A549 (cell line): ENCODE measurements at regions not wholly inside any gene's neighbourhood (a gene's known extent, or its start where the extent isn't known, plus 50 kb on each side); places are given as distances from the start of the nearest gene placed in this dataset.
"Not testable (repeated sequence)": the region's sequence is repeated elsewhere in the genome, so short reads cannot be mapped to it uniquely, and the experiment has no call there.

ENCODE experiments used
- ATAC-seq, 2 experiments: fragments of 200-7000 bp in 1 of 2; fragments of >200 bp in 1 of 2; cut with Nextera tagmentation in 1 of 2; cut with Tn5 transposase in 1 of 2; 3 replicates each; pipeline versions ENCODE4 v1.8.0 to v1.9.1; 2018 to 2020; ENCODE audit warnings: mild to moderate bottlenecking in 1 of 2, moderate library complexity in 1 of 2
- CTCF ChIA-PET: fragments of 300-600 bp; sonication (Branson Sonifier 250); formaldehyde crosslinking; extraction: SDS; loops from one replicate; lab custom pipeline; 2021; ENCODE audit warnings: antibody characterized with exemption, inconsistent platforms; lab: Yijun Ruan, JAX
- POLR2A ChIA-PET: fragments of 350-600 bp; formaldehyde crosslinking; extraction: SDS; loops from one replicate; lab custom pipeline; 2021; ENCODE audit warnings: antibody characterized with exemption, inconsistent platforms; lab: Yijun Ruan, JAX
- DNase-seq, 2 experiments: peaks; one replicate each; pipeline versions ENCODE4 v3.0.0 to v3.0.0-alpha.2; 2011 to 2016; ENCODE audit warnings: low read depth in 1 of 2, low spot score in 1 of 2
- FAIRE-seq: peaks from 2 replicates; lab custom pipeline; 2011; peaks lifted over from hg19 to GRCh38; lab: Jason Lieb, UNC
- H3K27ac ChIP-seq, 2 experiments: fragments of >200 bp; sonication (Bioruptor Twin); formaldehyde crosslinking; 3 replicates each; pipeline ENCODE4 v1.5.1; 2016 to 2017
- H3K4me1 ChIP-seq: fragments of >200 bp; sonication (Bioruptor Twin); formaldehyde crosslinking; 3 replicates; pipeline ENCODE4 v1.6.1; 2016
- H3K4me2 ChIP-seq: fragments of >200 bp; sonication (Bioruptor Twin); formaldehyde crosslinking; 3 replicates; pipeline ENCODE4 v1.6.1; 2016
- H3K4me3 ChIP-seq: fragments of >200 bp; sonication (Bioruptor Twin); formaldehyde crosslinking; 3 replicates; pipeline ENCODE4 v1.5.1; 2016
- H3K9me3 ChIP-seq: fragments of >200 bp; sonication (Bioruptor Twin); formaldehyde crosslinking; 3 replicates; pipeline ENCODE4 v1.6.1; 2016
- ATOH8 ChIP-seq: fragments of 250-450 bp; sonication (Bioruptor Pico); IDR thresholded peaks from 2 replicates; pipeline ENCODE4 v1.5.0; 2020; ENCODE audit warnings: low read depth, mild to moderate bottlenecking, moderate library complexity
- BHLHE40 ChIP-seq: IDR thresholded peaks from 2 replicates; pipeline ENCODE4 v1.6.1; 2012; ENCODE audit warnings: low read depth, low read length, inconsistent platforms
- CHD2 ChIP-seq: fragments of 150-350 bp; IDR thresholded peaks from 2 replicates; pipeline ENCODE4 v1.6.1; 2014; ENCODE audit warnings: low read length; ENCODE audit not compliant: partially characterized antibody
- CTCF ChIP-seq: fragments of >200 bp; sonication (Bioruptor Twin); formaldehyde crosslinking; IDR thresholded peaks from 3 replicates; pipeline ENCODE4 v1.5.1; 2016
- FOXS1 ChIP-seq: fragments of 250-450 bp; sonication (Bioruptor Pico); IDR thresholded peaks from 2 replicates; pipeline ENCODE4 v1.5.0; 2020; ENCODE audit warnings: mild to moderate bottlenecking, moderate library complexity
- GATA3 ChIP-seq: IDR thresholded peaks from 2 replicates; pipeline ENCODE4 v1.6.1; 2012; ENCODE audit warnings: borderline replicate concordance
- HEYL ChIP-seq: fragments of 250-450 bp; sonication (Bioruptor Pico); IDR thresholded peaks from 2 replicates; pipeline ENCODE4 v1.8.0; 2021; ENCODE audit warnings: mild to moderate bottlenecking, moderate library complexity
- HMGXB4 ChIP-seq: fragments of 250-450 bp; sonication (Bioruptor Pico); IDR thresholded peaks from 2 replicates; pipeline ENCODE4 v1.5.0; 2021; ENCODE audit warnings: mild to moderate bottlenecking, moderate library complexity, borderline replicate concordance
- HOXB13 ChIP-seq: fragments of 250-450 bp; sonication (Bioruptor Pico); IDR thresholded peaks from 2 replicates; pipeline ENCODE4 v1.5.0; 2020; ENCODE audit warnings: low read depth, mild to moderate bottlenecking, moderate library complexity
- HOXB5 ChIP-seq: fragments of 250-450 bp; sonication (Bioruptor Pico); IDR thresholded peaks from 2 replicates; pipeline ENCODE4 v1.5.0; 2020; ENCODE audit warnings: mild to moderate bottlenecking, moderate library complexity
- JUN ChIP-seq, 2 experiments: fragments of >200 bp; sonication (Bioruptor Twin); formaldehyde crosslinking; IDR thresholded peaks; 2 replicates in 1 of 2; 3 replicates in 1 of 2; pipeline ENCODE4 v1.6.1; 2016 to 2017
- MAFK ChIP-seq: fragments of 450-650 bp; IDR thresholded peaks from 2 replicates; pipeline ENCODE4 v1.6.1; 2014; ENCODE audit not compliant: partially characterized antibody
- MAZ ChIP-seq: fragments of 150-350 bp; IDR thresholded peaks from 2 replicates; pipeline ENCODE4 v1.6.1; 2014; ENCODE audit warnings: antibody characterized with exemption, low read depth, low read length, borderline replicate concordance
- NFE2L2 ChIP-seq: fragments of 150-350 bp; conservative IDR thresholded peaks from 2 replicates; pipeline ENCODE4 v1.6.1; 2014; ENCODE audit warnings: low read length
- NR3C1 ChIP-seq: fragments of >200 bp; sonication (Bioruptor Twin); formaldehyde crosslinking; IDR thresholded peaks from 3 replicates; pipeline ENCODE4 v1.6.1; 2017
- POLR2AphosphoS2 ChIP-seq: conservative IDR thresholded peaks from 2 replicates; pipeline ENCODE4 v1.6.1; 2012; ENCODE audit warnings: low read length, improper control_type of control experiment, inconsistent platforms
- RAD21 ChIP-seq, 2 experiments: fragments of >200 bp in 1 of 2; sonication (Bioruptor Twin) in 1 of 2; formaldehyde crosslinking in 1 of 2; IDR thresholded peaks in 1 of 2; conservative IDR thresholded peaks in 1 of 2; 2 replicates in 1 of 2; 3 replicates in 1 of 2; pipeline ENCODE4 v1.6.1; 2012 to 2018; ENCODE audit warnings: inconsistent platforms in 1 of 2
- RARB ChIP-seq: fragments of 250-450 bp; sonication (Bioruptor Pico); IDR thresholded peaks from 2 replicates; pipeline ENCODE4 v1.8.0; 2021; ENCODE audit warnings: mild to moderate bottlenecking, moderate library complexity
- SREBF2 ChIP-seq: fragments of 450-650 bp; IDR thresholded peaks from 2 replicates; pipeline ENCODE4 v1.6.1; 2014; ENCODE audit warnings: mild to moderate bottlenecking, moderate library complexity
- WGBS: methylation state at CpG from one replicate; pipeline ENCODE4 v1.1.6; 2017; ENCODE audit errors: missing lambda C conversion rate; 5-methylcytosine and 5-hydroxymethylcytosine counted together
- TF ChIP-seq, protein P1 (sequence below): IDR thresholded peaks from 2 replicates; pipeline ENCODE4 v1.6.1; 2012
- TF ChIP-seq, protein P2 (sequence below): IDR thresholded peaks from 2 replicates; pipeline ENCODE4 v1.6.1; 2012
- TF ChIP-seq, protein P3 (sequence below): fragments of >200 bp; sonication (Bioruptor Twin); formaldehyde crosslinking; IDR thresholded peaks from 3 replicates; pipeline ENCODE4 v1.6.1; 2016

DNA sequence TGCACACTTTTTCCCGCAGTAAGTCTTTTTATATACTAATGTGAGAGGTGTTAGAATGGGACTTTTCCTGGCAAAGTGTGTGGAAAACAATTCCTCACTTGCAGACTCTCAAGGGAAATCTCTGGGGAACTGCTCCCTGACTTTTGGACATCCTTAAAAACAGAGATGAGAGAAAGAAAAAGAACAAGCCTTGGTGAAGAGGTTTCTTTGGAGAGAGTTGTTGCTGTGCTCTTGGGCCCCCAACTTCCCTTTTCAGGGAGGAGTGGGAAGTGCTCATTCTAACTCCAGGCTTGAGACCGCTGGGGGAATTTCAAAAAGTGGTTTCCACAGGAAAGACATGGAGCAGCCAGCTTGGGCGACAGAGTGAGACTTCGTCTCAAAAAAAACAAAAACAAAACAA lies 142.6 kb upstream of the SPRED2 start:
- Histone ChIP-seq H3K4me2 (no peak overlapping the region), H3K4me3 (no peak overlapping the region), H3K4me1 (peaks cover 24% of the 10 kb centered on the region), H3K9me3 (no peaks in the 10 kb centered on the region), H3K27ac (peak overlapping the region; percentile 79 to 88; a peak in 5 of 6 replicates)
- CTCF ChIA-PET: interaction anchor here (1.0 to 2.6 kb wide), 8 partner anchors 10 to 1052 kb away, joined by 3 to 12 read pairs (median 9); no protein-coding TSS in a partner anchor
- 87% methylated on average over 4 of the region's 4 CpGs for WGBS
- FAIRE-seq (no peak), ATAC-seq (no peak), DNase-seq (no peak)
- TF ChIP-seq HEYL (CRISPR knock-in tag): no peak
- TF ChIP-seq GATA3: no peak
- TF ChIP-seq, protein P1, sequence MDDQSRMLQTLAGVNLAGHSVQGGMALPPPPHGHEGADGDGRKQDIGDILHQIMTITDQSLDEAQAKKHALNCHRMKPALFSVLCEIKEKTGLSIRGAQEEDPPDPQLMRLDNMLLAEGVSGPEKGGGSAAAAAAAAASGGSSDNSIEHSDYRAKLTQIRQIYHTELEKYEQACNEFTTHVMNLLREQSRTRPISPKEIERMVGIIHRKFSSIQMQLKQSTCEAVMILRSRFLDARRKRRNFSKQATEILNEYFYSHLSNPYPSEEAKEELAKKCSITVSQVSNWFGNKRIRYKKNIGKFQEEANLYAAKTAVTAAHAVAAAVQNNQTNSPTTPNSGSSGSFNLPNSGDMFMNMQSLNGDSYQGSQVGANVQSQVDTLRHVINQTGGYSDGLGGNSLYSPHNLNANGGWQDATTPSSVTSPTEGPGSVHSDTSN: no peak
- no peak for TF ChIP-seq CTCF
- TF ChIP-seq, protein P2, sequence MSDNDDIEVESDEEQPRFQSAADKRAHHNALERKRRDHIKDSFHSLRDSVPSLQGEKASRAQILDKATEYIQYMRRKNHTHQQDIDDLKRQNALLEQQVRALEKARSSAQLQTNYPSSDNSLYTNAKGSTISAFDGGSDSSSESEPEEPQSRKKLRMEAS: no peak
- no peak for TF ChIP-seq HMGXB4 (CRISPR knock-in tag)
- no peak for TF ChIP-seq SREBF2
- TF ChIP-seq BHLHE40: no peak
- no peak for TF ChIP-seq FOXS1 (CRISPR knock-in tag)
- no peak for TF ChIP-seq HOXB5 (CRISPR knock-in tag)
- POLR2A ChIA-PET: no interaction called here

GRCh38 chr2:65568656-65569440 lies 136.4 kb upstream of the SPRED2 start:
- H3K27ac ChIP-seq, ATAC-seq, H3K4me2 ChIP-seq, FAIRE-seq, H3K4me3 ChIP-seq, POLR2A ChIA-PET, DNase-seq, H3K4me1 ChIP-seq, H3K9me3 ChIP-seq: not testable (repeated sequence)
- CTCF ChIA-PET: interaction anchor here (1.1 to 2.3 kb wide), 3 partner anchors 10 to 305 kb away, joined by 3 to 6 read pairs (median 4); no protein-coding TSS in a partner anchor
- WGBS: 88% methylated on average over 4 of the region's 4 CpGs

GRCh38 chr2:65566617-65567016 lies 134.2 kb upstream of the SPRED2 start:
- FAIRE-seq (no peak), ATAC-seq (no peak), DNase-seq (no peak)
- Histone ChIP-seq H3K27ac (peak overlapping the region in 1 of 2 experiments; percentile 29; a peak in 1 of 6 replicates), H3K9me3 (no peaks in the 10 kb centered on the region), H3K4me3 (no peak overlapping the region), H3K4me2 (no peak overlapping the region), H3K4me1 (peaks cover 7% of the 10 kb centered on the region; the same call in 2 of the 3 replicates)
- POLR2A ChIA-PET: no interaction called here
- WGBS: 90% methylated on average over 9 of the region's 9 CpGs
- CTCF ChIA-PET: interaction anchor here (0.6 to 2.3 kb wide), 9 partner anchors 10 to 502 kb away, joined by 3 to 8 read pairs (median 3); no protein-coding TSS in a partner anchor
- no peak for TF ChIP-seq MAFK
- no peak for TF ChIP-seq RAD21 (conservative IDR thresholded peaks at IDR 0.05 in 1 of 2, IDR thresholded peaks at IDR 0.05 in 1 of 2)
- TF ChIP-seq HMGXB4 (CRISPR knock-in tag): no peak
- no peak for TF ChIP-seq NR3C1
- TF ChIP-seq POLR2AphosphoS2: no peak
- TF ChIP-seq NFE2L2: no peak
- no peak for TF ChIP-seq JUN (IDR thresholded peaks at IDR 0.05)
- TF ChIP-seq, protein P2: no peak
- TF ChIP-seq ATOH8: no peak
- TF ChIP-seq MAZ: no peak
- TF ChIP-seq HOXB13 (CRISPR knock-in tag): no peak
- no peak for TF ChIP-seq CHD2
- no peak for TF ChIP-seq FOXS1 (CRISPR knock-in tag)
- TF ChIP-seq RARB (CRISPR knock-in tag): no peak
- TF ChIP-seq, protein P3, sequence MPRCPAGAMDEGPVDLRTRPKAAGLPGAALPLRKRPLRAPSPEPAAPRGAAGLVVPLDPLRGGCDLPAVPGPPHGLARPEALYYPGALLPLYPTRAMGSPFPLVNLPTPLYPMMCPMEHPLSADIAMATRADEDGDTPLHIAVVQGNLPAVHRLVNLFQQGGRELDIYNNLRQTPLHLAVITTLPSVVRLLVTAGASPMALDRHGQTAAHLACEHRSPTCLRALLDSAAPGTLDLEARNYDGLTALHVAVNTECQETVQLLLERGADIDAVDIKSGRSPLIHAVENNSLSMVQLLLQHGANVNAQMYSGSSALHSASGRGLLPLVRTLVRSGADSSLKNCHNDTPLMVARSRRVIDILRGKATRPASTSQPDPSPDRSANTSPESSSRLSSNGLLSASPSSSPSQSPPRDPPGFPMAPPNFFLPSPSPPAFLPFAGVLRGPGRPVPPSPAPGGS: no peak
